CD4-positive, CD25-positive, alpha-beta regulatory T cell (primary cell): ENCODE measurements at regions not wholly inside any gene's neighbourhood (a gene's known extent, or its start where the extent isn't known, plus 50 kb on each side); places are given as distances from the start of the nearest gene placed in this dataset.

Source experiments
- ATAC-seq, 2 donors: fragments of 150-1000 bp; cut with Tn5 transposase; one replicate each; pipeline ENCODE4 v1.10.0; 2021; ENCODE audit warnings: low read depth in 2 of 2, moderate number of reproducible peaks in 2 of 2, moderate library complexity in 1 of 2
- DNase-seq, 3 donors: peaks; one replicate each; pipeline versions ENCODE4 v3.0.0 to v3.0.0-alpha.2; 2012 to 2022; ENCODE audit warnings: mixed read lengths in 1 of 3
- H3K27ac ChIP-seq: one replicate; pipeline ENCODE4 v1.7.0; 2013; ENCODE audit warnings: mild to moderate bottlenecking, low read length; ENCODE audit not compliant: insufficient read depth, poor library complexity, severe bottlenecking
- H3K27me3 ChIP-seq: one replicate; pipeline ENCODE4 v1.7.0; 2013; ENCODE audit warnings: low read length; ENCODE audit not compliant: control insufficient read depth, insufficient read depth
- H3K36me3 ChIP-seq: one replicate; pipeline ENCODE4 v1.7.0; 2013; ENCODE audit warnings: mild to moderate bottlenecking, low read length, moderate library complexity; ENCODE audit not compliant: control insufficient read depth, insufficient read depth
- H3K4me1 ChIP-seq: 2 replicates; pipeline ENCODE4 v1.7.0; 2013; ENCODE audit warnings: mild to moderate bottlenecking, low read length; ENCODE audit not compliant: insufficient read depth, control insufficient read depth, poor library complexity, severe bottlenecking
- H3K4me3 ChIP-seq: one replicate; pipeline ENCODE4 v1.7.0; 2013; ENCODE audit warnings: low read depth, mild to moderate bottlenecking, low read length, moderate library complexity
- H3K9me3 ChIP-seq, 2 experiments: 1 replicate in 1 of 2; 2 replicates in 1 of 2; pipeline ENCODE4 v1.7.0; 2013; ENCODE audit warnings: low read length in 2 of 2, mild to moderate bottlenecking in 1 of 2, moderate library complexity in 1 of 2; ENCODE audit not compliant: control insufficient read depth in 2 of 2
- H3K27ac Mint-ChIP-seq, 3 donors: one replicate each; pipeline ENCODE4 v1.8.0; 2020 to 2022; ENCODE audit warnings: mild to moderate bottlenecking in 3 of 3, mixed read lengths in 3 of 3, moderate library complexity in 2 of 3
- H3K27me3 Mint-ChIP-seq: one replicate; pipeline ENCODE4 v1.8.0; 2022; ENCODE audit warnings: mild to moderate bottlenecking, mixed read lengths
- H3K36me3 Mint-ChIP-seq: one replicate; pipeline ENCODE4 v1.8.0; 2020; ENCODE audit warnings: mixed read lengths
- H3K4me1 Mint-ChIP-seq, 4 donors: one replicate each; pipeline ENCODE4 v1.8.0; 2020 to 2022; ENCODE audit warnings: mixed read lengths in 4 of 4, mild to moderate bottlenecking in 1 of 4
- H3K4me3 Mint-ChIP-seq, 4 donors: one replicate each; pipeline ENCODE4 v1.8.0; 2020 to 2022; ENCODE audit warnings: mild to moderate bottlenecking in 4 of 4, mixed read lengths in 4 of 4, moderate library complexity in 3 of 4
- H3K9me3 Mint-ChIP-seq, 7 donors: one replicate each; pipeline ENCODE4 v1.8.0; 2020 to 2022; ENCODE audit warnings: mixed read lengths in 7 of 7, mild to moderate bottlenecking in 3 of 7, moderate library complexity in 2 of 7

DNA sequence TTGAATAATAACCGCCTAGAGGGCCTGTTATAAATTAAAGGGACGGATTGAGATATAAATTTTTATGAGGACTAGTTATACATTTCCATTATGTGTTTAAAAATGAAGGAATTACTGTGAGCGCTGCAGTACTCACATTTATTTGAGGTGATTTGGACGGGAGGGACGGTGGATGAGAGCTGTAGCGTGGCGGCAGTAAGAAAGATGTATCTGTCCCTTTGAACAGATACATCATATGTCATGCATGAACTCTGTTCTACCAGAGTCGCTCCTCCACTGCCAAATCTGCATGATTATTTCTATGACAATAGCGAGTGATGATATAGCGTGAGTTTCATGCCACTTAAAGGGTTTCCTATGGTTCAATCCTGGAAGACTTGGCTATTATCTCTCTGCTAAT is 538.8 kb downstream of the MCTP2 start:
- H3K36me3 Mint-ChIP-seq = no peaks in the 10 kb centered on the region
- Histone ChIP-seq H3K9me3 (no peaks in the 10 kb centered on the region), H3K27ac (no peak overlapping the region), H3K4me1 (no peaks in the 10 kb centered on the region), H3K36me3 (no peaks in the 10 kb centered on the region), H3K4me3 (no peak overlapping the region), H3K27me3 (no peaks in the 10 kb centered on the region)
- DNase-seq (no peak), ATAC-seq (no peak)
- H3K4me1 Mint-ChIP-seq = no peaks in the 10 kb centered on the region
- no peaks in the 10 kb centered on the region for H3K27me3 Mint-ChIP-seq
- no peak overlapping the region for H3K27ac Mint-ChIP-seq
- no peak overlapping the region for H3K4me3 Mint-ChIP-seq
- peaks cover 0 to 8% (median 3%) of the 10 kb centered on the region in 7 donors for H3K9me3 Mint-ChIP-seq

GRCh38 chr15:94777037-94777436 is 545.7 kb downstream of the MCTP2 start:
- no peaks in the 10 kb centered on the region for H3K27me3 ChIP-seq
- ATAC-seq (no peak), DNase-seq (no peak)
- Mint-ChIP-seq H3K27ac (no peak overlapping the region), H3K9me3 (peaks cover 0 to 7% (median 4%) of the 10 kb centered on the region in 7 donors), H3K4me3 (no peak overlapping the region), H3K36me3 (no peaks in the 10 kb centered on the region), H3K4me1 (no peaks in the 10 kb centered on the region), H3K27me3 (no peaks in the 10 kb centered on the region)
- no peak overlapping the region for H3K4me3 ChIP-seq
- H3K9me3 ChIP-seq = no peaks in the 10 kb centered on the region
- no peak overlapping the region for H3K27ac ChIP-seq
- H3K36me3 ChIP-seq = no peaks in the 10 kb centered on the region
- H3K4me1 ChIP-seq = no peaks in the 10 kb centered on the region

DNA sequence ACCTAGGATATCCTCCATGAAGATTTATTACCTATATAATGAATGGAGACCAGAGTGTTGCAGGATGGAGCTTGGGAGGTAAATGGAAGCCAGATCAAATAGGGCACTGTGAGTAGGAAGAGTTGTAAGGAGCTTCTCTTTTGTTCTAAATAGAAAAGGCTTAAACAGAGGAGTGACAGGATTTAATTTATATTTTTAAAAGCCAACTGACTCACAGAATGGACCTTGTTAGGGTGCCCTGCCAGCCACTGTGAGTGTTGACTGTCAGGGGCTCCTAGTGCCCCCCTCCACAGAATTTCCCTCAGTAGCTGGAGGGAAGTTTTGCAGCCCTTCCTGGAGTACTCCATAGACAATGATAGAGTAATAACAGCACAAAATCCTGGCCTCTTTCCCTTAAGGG is 547.5 kb downstream of the MCTP2 start:
- H3K36me3 ChIP-seq = no peaks in the 10 kb centered on the region
- Mint-ChIP-seq H3K36me3 (no peaks in the 10 kb centered on the region), H3K27me3 (no peaks in the 10 kb centered on the region), H3K9me3 (peaks cover 0 to 7% (median 4%) of the 10 kb centered on the region in 7 donors), H3K4me1 (no peaks in the 10 kb centered on the region), H3K27ac (no peak overlapping the region), H3K4me3 (no peak overlapping the region)
- no peaks in the 10 kb centered on the region for H3K27me3 ChIP-seq
- no peaks in the 10 kb centered on the region for H3K4me1 ChIP-seq
- H3K9me3 ChIP-seq = no peaks in the 10 kb centered on the region
- no peak overlapping the region for H3K4me3 ChIP-seq
- ATAC-seq = no peak
- DNase-seq = no peak
- no peak overlapping the region for H3K27ac ChIP-seq

GRCh38 chr15:94780166-94780565 is 548.8 kb downstream of the MCTP2 start:
- no peaks in the 10 kb centered on the region for H3K4me1 ChIP-seq
- no peak for DNase-seq
- H3K27me3 ChIP-seq = no peaks in the 10 kb centered on the region
- H3K4me1 Mint-ChIP-seq = no peaks in the 10 kb centered on the region
- H3K27ac ChIP-seq = no peak overlapping the region
- H3K9me3 ChIP-seq = no peaks in the 10 kb centered on the region
- no peaks in the 10 kb centered on the region for H3K27me3 Mint-ChIP-seq
- H3K4me3 ChIP-seq = no peak overlapping the region
- peaks cover 0 to 8% (median 6%) of the 10 kb centered on the region in 7 donors for H3K9me3 Mint-ChIP-seq
- H3K4me3 Mint-ChIP-seq = no peak overlapping the region
- no peaks in the 10 kb centered on the region for H3K36me3 ChIP-seq
- ATAC-seq = no peak
- H3K36me3 Mint-ChIP-seq = no peaks in the 10 kb centered on the region
- H3K27ac Mint-ChIP-seq = no peak overlapping the region

- ATAC-seq (no peak), DNase-seq (no peak)
- no peaks in the 10 kb centered on the region for H3K36me3 Mint-ChIP-seq
- Histone ChIP-seq H3K9me3 (no peaks in the 10 kb centered on the region), H3K4me3 (no peak overlapping the region), H3K27me3 (no peaks in the 10 kb centered on the region), H3K4me1 (no peaks in the 10 kb centered on the region), H3K36me3 (no peaks in the 10 kb centered on the region), H3K27ac (no peak overlapping the region)
- H3K9me3 Mint-ChIP-seq = peaks cover 0 to 26% (median 7%) of the 10 kb centered on the region in 7 donors
- no peaks in the 10 kb centered on the region for H3K4me1 Mint-ChIP-seq
- H3K27me3 Mint-ChIP-seq = no peaks in the 10 kb centered on the region
- no peak overlapping the region for H3K27ac Mint-ChIP-seq
- no peak overlapping the region for H3K4me3 Mint-ChIP-seq
These were observed 553.7 kb downstream of the MCTP2 start for GRCh38 chr15:94785091-94785490.

GRCh38 chr15:94791008-94791407 is 559.6 kb downstream of the MCTP2 start:
- H3K36me3 Mint-ChIP-seq = no peaks in the 10 kb centered on the region
- H3K4me3 Mint-ChIP-seq = no peak overlapping the region
- Histone ChIP-seq H3K4me1 (no peaks in the 10 kb centered on the region), H3K27ac (no peak overlapping the region), H3K4me3 (no peak overlapping the region), H3K36me3 (no peaks in the 10 kb centered on the region), H3K27me3 (no peaks in the 10 kb centered on the region), H3K9me3 (no peaks in the 10 kb centered on the region)
- DNase-seq (no peak), ATAC-seq (no peak)
- H3K27ac Mint-ChIP-seq = no peak overlapping the region
- H3K27me3 Mint-ChIP-seq = no peaks in the 10 kb centered on the region
- H3K9me3 Mint-ChIP-seq = peaks cover 0 to 22% (median 7%) of the 10 kb centered on the region in 7 donors
- no peaks in the 10 kb centered on the region for H3K4me1 Mint-ChIP-seq

GRCh38 chr15:94791510-94791909 is 560.1 kb downstream of the MCTP2 start:
- H3K36me3 Mint-ChIP-seq = no peaks in the 10 kb centered on the region
- no peaks in the 10 kb centered on the region for H3K4me1 ChIP-seq
- no peak overlapping the region for H3K4me3 Mint-ChIP-seq
- no peak overlapping the region for H3K27ac Mint-ChIP-seq
- DNase-seq (no peak), ATAC-seq (no peak)
- H3K9me3 Mint-ChIP-seq = peaks cover 0 to 22% (median 7%) of the 10 kb centered on the region in 7 donors
- no peaks in the 10 kb centered on the region for H3K36me3 ChIP-seq
- H3K4me1 Mint-ChIP-seq = no peaks in the 10 kb centered on the region
- no peaks in the 10 kb centered on the region for H3K27me3 Mint-ChIP-seq
- H3K27me3 ChIP-seq = no peaks in the 10 kb centered on the region
- H3K9me3 ChIP-seq = no peaks in the 10 kb centered on the region
- no peak overlapping the region for H3K27ac ChIP-seq
- H3K4me3 ChIP-seq = no peak overlapping the region

GRCh38 chr15:94792196-94792595 is 560.8 kb downstream of the MCTP2 start:
- ATAC-seq (no peak), DNase-seq (no peak)
- no peaks in the 10 kb centered on the region for H3K9me3 ChIP-seq
- Mint-ChIP-seq H3K36me3 (no peaks in the 10 kb centered on the region), H3K4me1 (no peaks in the 10 kb centered on the region), H3K27me3 (no peaks in the 10 kb centered on the region), H3K4me3 (no peak overlapping the region), H3K9me3 (peaks cover 0 to 18% (median 5%) of the 10 kb centered on the region in 7 donors), H3K27ac (no peak overlapping the region)
- H3K36me3 ChIP-seq = no peaks in the 10 kb centered on the region
- H3K4me1 ChIP-seq = no peaks in the 10 kb centered on the region
- no peak overlapping the region for H3K4me3 ChIP-seq
- no peak overlapping the region for H3K27ac ChIP-seq
- no peaks in the 10 kb centered on the region for H3K27me3 ChIP-seq
